ENCODE measurements at regions not wholly inside any gene's neighbourhood (a gene's known extent, or its start where the extent isn't known, plus 50 kb on each side); places are given as distances from the start of the nearest gene placed in this dataset.

DNA sequence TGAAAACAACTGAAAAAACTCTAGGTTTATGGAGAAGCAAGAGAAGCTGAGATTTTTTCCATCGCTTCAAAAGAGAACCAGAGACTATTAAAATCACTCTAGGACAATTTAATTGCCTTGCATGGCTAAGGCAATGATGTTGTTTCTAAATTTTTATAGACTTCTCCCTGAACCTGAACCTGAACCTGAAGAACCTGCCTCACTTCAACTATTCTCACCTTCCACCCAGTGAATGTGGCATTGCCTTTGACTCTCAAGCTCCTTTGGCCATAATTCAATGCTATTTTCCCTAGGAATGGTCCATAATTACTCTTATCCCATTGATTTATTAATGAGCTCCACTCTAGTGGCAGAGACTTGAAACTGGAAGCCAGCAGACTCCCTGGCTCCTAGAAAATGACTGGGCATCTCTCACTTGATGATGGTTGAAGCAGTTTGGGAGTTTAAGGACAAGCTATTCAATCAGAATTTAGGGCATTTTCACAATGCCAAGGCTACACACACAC lies 303.8 kb upstream of the UBE2E3 start:
- Histone ChIP-seq H4K20me1 (ENCODE audit: insufficient read depth) (no peaks in the 10 kb centered on the region), H3K27ac (ENCODE audit: low read depth in 2 of 2, low read length in 1 of 2) (no peak overlapping the region), H3K9me3 (no peaks in the 10 kb centered on the region), H3K27me3 (ENCODE audit: insufficient read depth) (no peaks in the 10 kb centered on the region), H2AFZ (ENCODE audit: low read depth) (no peak overlapping the region), H3K9ac (no peak overlapping the region), H3K4me2 (no peak overlapping the region), H3K4me3 (ENCODE audit: low read depth in 2 of 2, low read length in 1 of 2) (no peak overlapping the region), H3K79me2 (ENCODE audit: insufficient read depth) (no peaks in the 10 kb centered on the region), H3K4me1 (ENCODE audit: control insufficient read depth in 1 of 2, insufficient read depth in 2 of 2, low read depth in 1 of 2, low read length in 1 of 2) (no peaks in the 10 kb centered on the region), H3K9me2 (no peaks in the 10 kb centered on the region), H3F3A (replicated peaks; ENCODE audit: insufficient read depth) (no peaks in the 10 kb centered on the region), H3K36me3 (replicated peaks in 1 of 2; ENCODE audit: control insufficient read depth in 1 of 2, insufficient read depth in 2 of 2, low read length in 1 of 2) (no peaks in the 10 kb centered on the region)
- POLR2A ChIA-PET: no interaction called here
- CTCF ChIA-PET: interaction anchor here (0.7 to 1.1 kb wide), 2 partner anchors 12 to 18 kb away, joined by 3 read pairs; no protein-coding TSS in a partner anchor
- DNase-seq: no peak
- TF ChIP-seq FOXJ3 (CRISPR knock-in tag; IDR thresholded peaks at IDR 0.05): no peak
- TF ChIP-seq RCOR1 (IDR thresholded peaks at IDR 0.05; ENCODE audit: low read length): no peak
- no peak for TF ChIP-seq TCF12 (IDR thresholded peaks at IDR 0.05)
- WGBS (ENCODE audit: low lambda C conversion rate): 92% methylated on average over 1 of the region's 1 CpG

DNA sequence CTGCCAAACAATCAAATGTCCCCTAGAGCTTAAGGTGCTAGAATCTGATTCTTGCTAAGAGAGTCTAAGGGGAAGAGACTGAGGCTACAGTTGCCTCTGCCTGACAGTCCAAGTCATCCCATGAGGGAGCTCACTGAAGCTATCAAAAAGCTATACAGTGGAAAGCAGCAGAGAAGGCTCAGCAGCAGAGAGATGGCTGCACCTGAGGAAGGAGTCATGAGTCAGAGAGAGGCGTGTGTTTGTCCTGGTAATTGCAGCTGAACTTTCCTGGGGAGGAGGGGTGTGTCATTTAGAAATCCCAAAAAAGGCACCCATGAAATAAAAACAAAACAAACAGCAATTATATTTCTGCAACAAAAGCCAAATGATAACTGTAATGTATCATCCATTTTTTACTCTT lies 305.2 kb upstream of the UBE2E3 start:
- H3F3A ChIP-seq (replicated peaks; ENCODE audit: insufficient read depth): no peaks in the 10 kb centered on the region
- H4K20me1 ChIP-seq (ENCODE audit: insufficient read depth): no peaks in the 10 kb centered on the region
- H3K9ac ChIP-seq: no peak overlapping the region
- H3K9me2 ChIP-seq: no peaks in the 10 kb centered on the region
- CTCF ChIA-PET: no interaction called here
- TF ChIP-seq MXI1 (IDR thresholded peaks at IDR 0.05; ENCODE audit: low read depth, low read length) (no peak), TAF1 (IDR thresholded peaks at IDR 0.05; ENCODE audit: borderline replicate concordance, low read depth, low read length) (no peak), RXRA (IDR thresholded peaks at IDR 0.05; ENCODE audit: borderline replicate concordance, low read depth) (no peak), RAD21 (IDR thresholded peaks at IDR 0.05; ENCODE audit: low read length) (no peak), SMC3 (IDR thresholded peaks at IDR 0.05; ENCODE audit: low read depth, low read length) (no peak), GATA2 (CRISPR knock-in tag; IDR thresholded peaks at IDR 0.05) (no peak)
- TF ChIP-seq, protein P1, sequence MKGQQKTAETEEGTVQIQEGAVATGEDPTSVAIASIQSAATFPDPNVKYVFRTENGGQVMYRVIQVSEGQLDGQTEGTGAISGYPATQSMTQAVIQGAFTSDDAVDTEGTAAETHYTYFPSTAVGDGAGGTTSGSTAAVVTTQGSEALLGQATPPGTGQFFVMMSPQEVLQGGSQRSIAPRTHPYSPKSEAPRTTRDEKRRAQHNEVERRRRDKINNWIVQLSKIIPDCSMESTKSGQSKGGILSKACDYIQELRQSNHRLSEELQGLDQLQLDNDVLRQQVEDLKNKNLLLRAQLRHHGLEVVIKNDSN (IDR thresholded peaks at IDR 0.05; ENCODE audit: borderline replicate concordance, low read depth): no peak
- H3K4me2 ChIP-seq: no peak overlapping the region
- no peak overlapping the region for H3K4me3 ChIP-seq (ENCODE audit: low read depth in 2 of 2, low read length in 1 of 2)
- H3K79me2 ChIP-seq (ENCODE audit: insufficient read depth): no peaks in the 10 kb centered on the region
- no peak overlapping the region for H2AFZ ChIP-seq (ENCODE audit: low read depth)
- H3K9me3 ChIP-seq: no peaks in the 10 kb centered on the region
- H3K27ac ChIP-seq (ENCODE audit: low read depth in 2 of 2, low read length in 1 of 2): no peak overlapping the region
- 43% methylated on average over 1 of the region's 1 CpG for WGBS (ENCODE audit: low lambda C conversion rate)
- no peaks in the 10 kb centered on the region for H3K4me1 ChIP-seq (ENCODE audit: control insufficient read depth in 1 of 2, insufficient read depth in 2 of 2, low read depth in 1 of 2, low read length in 1 of 2)
- H3K27me3 ChIP-seq (ENCODE audit: insufficient read depth): no peaks in the 10 kb centered on the region
- POLR2A ChIA-PET: no interaction called here
- DNase-seq: no peak
- no peaks in the 10 kb centered on the region for H3K36me3 ChIP-seq (replicated peaks in 1 of 2; ENCODE audit: control insufficient read depth in 1 of 2, insufficient read depth in 2 of 2, low read length in 1 of 2)

DNA sequence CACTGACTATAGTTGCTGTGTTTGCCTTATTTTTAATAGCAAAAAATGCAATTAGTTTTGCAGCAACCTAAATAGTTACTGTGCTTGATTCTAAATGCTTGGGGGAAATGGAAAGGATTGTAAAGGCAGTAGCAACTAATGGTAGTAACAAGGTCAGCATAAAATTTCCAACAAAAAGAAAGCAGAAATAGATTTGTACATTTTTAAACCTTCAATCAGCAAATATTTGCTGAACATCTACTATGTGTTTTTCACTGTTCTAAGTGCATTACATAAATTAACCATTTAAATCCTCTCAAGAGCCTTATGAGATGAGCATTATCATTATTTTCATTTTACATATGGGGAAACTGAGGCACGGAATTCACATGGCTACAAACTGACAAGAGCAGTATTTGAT lies 308.0 kb upstream of the UBE2E3 start:
- TF ChIP-seq NRF1 (IDR thresholded peaks at IDR 0.05; ENCODE audit: low read depth, low read length) (no peak), GABPA (IDR thresholded peaks at IDR 0.05; ENCODE audit: low read depth) (no peak), RXRA (IDR thresholded peaks at IDR 0.05; ENCODE audit: borderline replicate concordance, low read depth) (no peak), FOXJ3 (CRISPR knock-in tag; IDR thresholded peaks at IDR 0.05) (no peak)
- CTCF ChIA-PET: no interaction called here
- 25% methylated on average over 1 of the region's 1 CpG for WGBS (ENCODE audit: low lambda C conversion rate)

More for the DNA sequence above, 308.0 kb upstream of the UBE2E3 start:
- Histone ChIP-seq H3K9me3 (no peaks in the 10 kb centered on the region), H3K79me2 (ENCODE audit: insufficient read depth) (no peaks in the 10 kb centered on the region; the same call in 1 of the 2 replicates), H3K27me3 (ENCODE audit: insufficient read depth) (no peaks in the 10 kb centered on the region), H3K4me1 (ENCODE audit: control insufficient read depth in 1 of 2, insufficient read depth in 2 of 2, low read depth in 1 of 2, low read length in 1 of 2) (no peaks in the 10 kb centered on the region), H3K9ac (no peak overlapping the region), H3K4me2 (no peak overlapping the region), H4K20me1 (ENCODE audit: insufficient read depth) (no peaks in the 10 kb centered on the region), H3K27ac (ENCODE audit: low read depth in 2 of 2, low read length in 1 of 2) (no peak overlapping the region), H3K4me3 (ENCODE audit: low read depth in 2 of 2, low read length in 1 of 2) (no peak overlapping the region), H2AFZ (ENCODE audit: low read depth) (no peak overlapping the region), H3F3A (replicated peaks; ENCODE audit: insufficient read depth) (no peaks in the 10 kb centered on the region), H3K36me3 (replicated peaks in 1 of 2; ENCODE audit: control insufficient read depth in 1 of 2, insufficient read depth in 2 of 2, low read length in 1 of 2) (no peaks in the 10 kb centered on the region), H3K9me2 (no peaks in the 10 kb centered on the region)
- POLR2A ChIA-PET: no interaction called here
- DNase-seq: no peak

All from SK-N-SH (cell line).